Dermis microvascular lymphatic vessel endothelial cell (primary cell): ENCODE measurements at regions not wholly inside any gene's neighbourhood (a gene's known extent, or its start where the extent isn't known, plus 50 kb on each side); places are given as distances from the start of the nearest gene placed in this dataset.

ENCODE experiments used
- DNase-seq, 2 donors: peaks; one replicate each; pipeline versions ENCODE4 v3.0.0 to v3.0.0-alpha.2; 2010; ENCODE audit warnings: low read depth in 2 of 2

- DNase-seq, result no peak
Observed at GRCh38 chr5:98656125-98656795, 117.2 kb upstream of the RGMB start.

DNA sequence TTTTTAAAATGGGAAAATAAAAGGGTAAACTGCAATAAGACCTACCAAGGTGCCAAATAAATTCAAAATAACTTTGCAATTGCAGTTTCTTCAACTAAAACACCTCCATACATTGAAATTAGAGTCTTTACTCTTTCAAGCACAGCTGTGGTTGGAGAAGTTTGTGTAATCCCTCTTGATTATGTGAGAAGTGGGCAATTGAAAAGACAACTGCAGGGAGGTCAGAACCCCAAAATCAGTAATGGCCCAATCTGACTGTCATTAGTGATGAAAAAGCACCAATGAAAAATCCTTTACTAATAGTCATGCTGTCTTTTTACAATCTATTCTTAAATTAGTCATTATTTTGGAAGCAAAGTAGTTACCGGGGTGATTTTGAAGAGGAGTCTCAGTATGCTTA, 116.7 kb upstream of the RGMB start:
- no peak for DNase-seq

DNA sequence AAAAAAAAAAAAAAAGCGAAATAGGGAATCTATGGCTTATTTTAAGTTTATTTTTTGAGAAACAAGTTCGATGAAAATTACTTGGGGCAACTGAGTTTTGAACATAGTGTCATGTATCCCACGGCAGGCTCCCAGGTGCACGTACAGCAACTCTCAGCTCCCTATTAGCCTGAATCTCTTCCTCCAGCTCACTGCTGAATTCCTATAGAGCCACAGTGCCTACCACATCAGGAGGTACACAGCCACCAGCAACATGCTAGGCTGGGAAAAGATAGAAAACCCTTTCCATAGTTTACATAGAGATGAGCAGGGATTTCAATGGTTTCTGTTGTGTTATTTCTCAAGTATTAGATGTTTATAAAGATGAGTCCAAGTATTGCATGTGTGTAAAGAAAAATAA, 115.9 kb upstream of the RGMB start:
- no peak for DNase-seq

DNA sequence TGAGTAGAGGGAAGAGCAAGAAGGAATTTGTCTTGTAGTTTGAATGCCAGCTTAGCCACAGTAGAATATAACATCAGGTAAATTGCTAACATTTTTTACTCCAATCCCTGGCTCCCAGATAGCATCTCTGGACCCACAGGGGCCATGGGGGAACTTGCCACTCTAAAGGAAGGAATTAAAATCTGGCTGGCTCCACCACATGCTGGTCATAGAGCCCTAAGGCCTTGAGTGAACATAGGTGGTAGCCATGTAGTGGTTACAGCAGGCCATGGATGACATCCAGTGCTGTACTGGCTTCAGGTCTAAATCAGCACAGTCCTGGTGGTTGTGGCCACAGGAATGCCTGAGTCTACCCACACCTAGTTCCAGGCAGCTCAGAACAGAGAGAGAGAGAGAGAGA, 109.9 kb upstream of the RGMB start:
- no peak for DNase-seq

DNA sequence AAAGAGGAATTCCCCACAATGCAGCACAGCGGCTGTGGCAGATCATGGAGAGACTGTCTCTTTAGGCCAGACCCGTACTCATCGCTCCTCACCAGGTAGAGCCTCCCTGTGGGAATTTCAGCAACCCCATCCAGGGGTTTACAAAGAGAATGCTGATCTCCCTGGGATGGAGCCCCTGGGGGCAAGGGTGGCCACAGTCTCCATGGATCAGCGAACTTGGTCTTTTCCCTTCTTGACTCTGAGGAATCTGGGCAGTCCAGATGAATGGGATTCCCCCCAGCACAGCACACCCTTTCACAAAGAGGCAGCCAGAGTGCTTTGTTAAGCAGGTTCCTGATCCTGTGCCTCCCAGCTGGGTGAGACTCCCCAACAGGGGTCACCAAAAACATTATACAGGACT, 108.7 kb upstream of the RGMB start:
- no peak for DNase-seq

GRCh38 chr5:98679963-98680362, 93.5 kb upstream of the RGMB start:
- DNase-seq, result no peak

- no peak for DNase-seq
Observed at GRCh38 chr5:98690002-98690401, 83.5 kb upstream of the RGMB start.

DNA sequence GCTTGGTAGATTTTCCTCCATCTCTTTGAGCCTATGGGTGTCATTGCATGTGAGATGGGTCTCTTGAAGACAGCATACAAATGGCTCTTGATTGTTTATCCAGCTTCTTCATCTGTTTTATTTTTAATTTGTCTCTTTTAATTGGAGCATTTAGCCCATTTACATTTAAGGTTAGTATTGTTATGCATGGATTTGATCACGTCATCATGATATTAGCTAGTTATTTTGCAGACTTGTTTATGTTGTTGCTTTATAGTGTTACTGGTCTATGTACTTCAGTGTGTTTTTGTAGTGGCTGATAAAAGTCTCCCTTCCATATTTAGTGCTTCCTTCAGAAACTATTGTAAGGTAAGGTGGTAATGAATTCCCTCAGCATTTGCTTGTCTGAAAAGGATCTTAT, 78.6 kb upstream of the RGMB start:
- DNase-seq, result no peak

GRCh38 chr5:98698359-98698758, 75.1 kb upstream of the RGMB start:
- DNase-seq, result no peak

GRCh38 chr5:98700730-98701129, 72.7 kb upstream of the RGMB start:
- DNase-seq, result no peak

GRCh38 chr5:98705841-98706240, 67.6 kb upstream of the RGMB start:
- DNase-seq, result no peak

DNA sequence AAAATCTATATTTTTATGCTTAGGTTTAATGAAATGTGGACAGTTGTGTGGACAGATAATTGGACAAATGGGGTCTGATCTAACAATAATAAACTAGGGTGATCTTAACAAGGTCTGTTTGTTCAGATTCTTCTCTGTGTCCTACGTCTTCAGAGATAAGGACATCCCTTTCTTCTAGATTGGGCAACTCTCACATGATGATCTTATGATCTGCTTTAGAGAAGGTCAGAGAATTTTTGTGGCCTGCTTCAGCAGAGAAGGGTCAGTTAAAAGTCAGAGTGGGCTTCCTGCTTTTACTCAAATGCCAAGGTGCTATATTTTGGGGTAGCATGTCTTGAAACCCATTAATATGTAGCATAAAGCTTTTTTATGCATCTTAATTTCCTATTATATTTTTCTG, 63.8 kb upstream of the RGMB start:
- DNase-seq, result no peak

DNA sequence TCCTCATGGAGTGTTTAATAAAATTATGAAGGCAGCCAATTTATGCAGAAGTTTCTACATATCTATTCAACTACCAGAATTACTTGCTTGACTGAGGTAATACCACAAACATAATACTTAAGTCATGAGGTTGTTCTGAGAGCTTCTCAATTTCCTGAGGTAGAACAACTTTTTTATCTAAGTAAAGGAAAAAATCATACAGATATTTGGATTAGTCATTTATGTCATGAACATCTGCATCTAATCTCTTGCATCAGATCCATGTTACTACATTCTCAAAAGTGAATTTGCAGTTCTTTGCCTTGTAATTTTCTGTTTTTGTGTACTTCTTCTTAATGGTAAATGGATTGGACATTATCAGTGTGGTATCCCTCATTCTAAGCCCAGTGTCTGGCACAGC, 60.4 kb upstream of the RGMB start:
- no peak for DNase-seq

DNA sequence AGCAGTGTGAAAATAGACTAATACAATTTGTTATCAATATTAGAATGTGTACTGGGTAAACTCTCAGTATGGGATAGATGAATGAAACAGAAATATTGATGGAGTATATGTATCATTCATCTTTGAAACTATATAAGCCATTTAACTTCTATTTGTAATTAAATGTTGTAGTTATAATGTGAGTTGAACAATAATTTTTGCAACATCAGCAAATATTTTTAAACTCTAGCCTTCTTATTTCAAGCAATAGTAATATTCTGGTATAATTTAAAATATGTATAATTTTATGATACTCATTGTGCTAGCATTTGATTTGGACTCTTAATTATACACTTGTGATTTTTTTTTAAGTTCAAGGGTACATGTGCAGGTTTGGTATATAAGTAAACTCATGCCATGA, 59.6 kb upstream of the RGMB start:
- no peak for DNase-seq

DNA sequence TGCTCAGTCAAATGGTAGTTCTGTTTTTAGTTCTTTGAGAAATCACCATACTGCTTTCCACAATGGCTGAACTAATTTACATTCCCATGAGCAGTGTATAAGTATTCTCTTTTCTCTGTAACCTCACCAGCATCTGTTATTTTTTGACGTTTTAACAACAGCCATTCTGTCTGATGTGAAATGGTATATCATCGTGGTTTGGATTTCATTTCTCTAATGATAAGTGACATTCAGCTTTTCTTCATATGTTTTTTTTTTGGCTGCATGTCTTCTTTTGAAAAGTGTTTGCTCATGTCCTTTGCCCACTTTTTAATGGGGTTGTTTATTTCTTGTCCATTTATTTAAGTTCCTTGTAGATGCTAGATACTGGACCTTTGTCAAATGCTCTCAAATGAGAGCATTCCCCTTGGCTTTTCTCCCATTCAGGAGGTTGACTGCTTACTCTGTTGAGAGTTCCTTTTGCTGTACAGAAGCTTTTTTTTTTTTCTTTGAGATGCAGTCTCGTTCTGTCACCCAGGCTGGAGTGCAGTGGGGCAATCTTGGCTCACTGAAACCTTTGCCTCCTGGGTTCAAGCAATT, 58.7 kb upstream of the RGMB start:
- DNase-seq, result no peak

DNA sequence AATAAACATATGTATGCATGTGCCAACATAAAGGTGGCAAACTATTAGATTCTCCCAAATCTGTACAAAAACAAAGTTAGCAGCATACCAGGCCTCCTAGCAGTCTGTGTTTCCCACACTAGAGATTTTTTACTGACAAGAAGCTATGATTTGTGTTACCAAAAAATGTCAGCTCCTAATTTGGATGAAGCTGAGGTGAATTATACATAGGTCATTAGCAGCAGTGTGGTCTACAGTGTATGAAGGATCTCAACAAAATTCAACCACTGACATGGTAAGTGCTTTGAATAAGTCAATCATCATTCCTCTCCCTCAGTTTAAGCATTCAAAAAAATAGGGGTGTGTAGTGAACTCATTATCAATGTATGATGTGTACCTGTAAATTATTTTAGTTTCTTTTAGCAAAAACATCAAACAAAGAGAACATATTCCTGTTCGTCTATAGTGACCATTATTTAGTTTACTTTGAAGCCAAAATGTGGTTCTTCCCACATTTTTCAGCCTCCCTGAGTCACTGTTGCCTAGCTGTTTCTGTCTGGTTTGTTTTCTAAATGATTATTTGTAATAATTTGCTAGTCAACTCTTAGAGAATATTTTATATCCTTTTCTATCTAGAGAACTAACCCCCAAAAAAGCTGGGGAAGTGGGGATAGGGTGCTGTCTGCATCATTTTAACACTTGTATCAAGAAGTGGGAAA, 52.1 kb upstream of the RGMB start:
- DNase-seq, result no peak

GRCh38 chr5:98722188-98722587, 51.3 kb upstream of the RGMB start:
- no peak for DNase-seq

GRCh38 chr5:98723061-98723460, 50.4 kb upstream of the RGMB start:
- DNase-seq, result no peak
